ENCODE measurements at regions not wholly inside any gene's neighbourhood (a gene's known extent, or its start where the extent isn't known, plus 50 kb on each side); places are given as distances from the start of the nearest gene placed in this dataset.

DNA sequence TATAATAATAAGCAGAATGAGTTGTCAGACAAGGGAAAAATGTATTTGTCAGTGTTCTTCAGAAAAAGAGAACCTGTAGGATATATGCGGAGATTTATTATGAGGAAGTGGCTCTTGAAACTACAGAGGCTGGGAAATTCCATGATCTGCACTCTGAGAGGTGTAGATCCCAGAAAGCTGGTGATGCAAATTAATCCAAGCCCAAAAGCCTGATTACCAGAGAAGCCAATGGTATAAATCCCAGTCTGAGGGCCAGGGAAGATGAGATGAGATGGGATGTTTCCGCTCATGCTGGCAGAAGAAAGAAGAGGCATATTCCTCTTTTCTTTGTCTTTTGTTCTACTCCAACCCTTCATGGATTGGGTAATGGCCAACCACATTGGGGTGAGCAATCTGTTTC, 732.8 kb upstream of the IGFBP3 start:
- ChIA-PET POLR2A (interaction anchor here (0.6 kb wide), 1 partner anchor 768 kb away, joined by 11 read pairs; no protein-coding TSS in a partner anchor), CTCF (no interaction called here)
- no peak for DNase-seq (ENCODE audit: low read depth)
- H3K4me3 ChIP-seq (ENCODE audit: low read depth, low read length): no peak overlapping the region
- TF ChIP-seq, protein P1, sequence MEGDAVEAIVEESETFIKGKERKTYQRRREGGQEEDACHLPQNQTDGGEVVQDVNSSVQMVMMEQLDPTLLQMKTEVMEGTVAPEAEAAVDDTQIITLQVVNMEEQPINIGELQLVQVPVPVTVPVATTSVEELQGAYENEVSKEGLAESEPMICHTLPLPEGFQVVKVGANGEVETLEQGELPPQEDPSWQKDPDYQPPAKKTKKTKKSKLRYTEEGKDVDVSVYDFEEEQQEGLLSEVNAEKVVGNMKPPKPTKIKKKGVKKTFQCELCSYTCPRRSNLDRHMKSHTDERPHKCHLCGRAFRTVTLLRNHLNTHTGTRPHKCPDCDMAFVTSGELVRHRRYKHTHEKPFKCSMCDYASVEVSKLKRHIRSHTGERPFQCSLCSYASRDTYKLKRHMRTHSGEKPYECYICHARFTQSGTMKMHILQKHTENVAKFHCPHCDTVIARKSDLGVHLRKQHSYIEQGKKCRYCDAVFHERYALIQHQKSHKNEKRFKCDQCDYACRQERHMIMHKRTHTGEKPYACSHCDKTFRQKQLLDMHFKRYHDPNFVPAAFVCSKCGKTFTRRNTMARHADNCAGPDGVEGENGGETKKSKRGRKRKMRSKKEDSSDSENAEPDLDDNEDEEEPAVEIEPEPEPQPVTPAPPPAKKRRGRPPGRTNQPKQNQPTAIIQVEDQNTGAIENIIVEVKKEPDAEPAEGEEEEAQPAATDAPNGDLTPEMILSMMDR (IDR thresholded peaks at IDR 0.05; ENCODE audit: insufficient read depth, low read depth, low read length): no peak
- no peaks in the 10 kb centered on the region for H3K27me3 ChIP-seq (ENCODE audit: control insufficient read depth, insufficient read depth, low read length)
- no peaks in the 10 kb centered on the region for H3K36me3 ChIP-seq (ENCODE audit: control insufficient read depth, insufficient read depth, low read length)

DNA sequence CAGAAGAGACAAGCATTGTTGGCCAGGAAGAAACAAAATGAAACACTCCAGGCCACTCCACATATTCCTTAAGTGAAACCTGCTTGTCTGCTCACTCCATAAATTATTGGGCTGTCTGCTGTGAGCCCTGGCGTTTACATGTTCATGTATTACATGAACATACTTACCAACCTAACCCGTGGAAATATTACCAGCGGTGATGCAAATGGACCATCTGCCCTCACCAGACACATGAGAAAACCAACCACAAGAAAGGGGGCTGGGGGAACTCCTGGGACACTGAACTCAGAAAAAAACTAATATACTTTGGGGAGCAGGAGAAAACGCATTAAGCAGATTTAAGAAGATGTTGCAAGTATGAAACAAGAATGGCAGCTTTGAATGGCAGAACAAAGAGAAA, 731.2 kb upstream of the IGFBP3 start:
- no peak overlapping the region for H3K4me3 ChIP-seq (ENCODE audit: low read depth, low read length)
- TF ChIP-seq, protein P1 (IDR thresholded peaks at IDR 0.05; ENCODE audit: insufficient read depth, low read depth, low read length): no peak
- no peaks in the 10 kb centered on the region for H3K36me3 ChIP-seq (ENCODE audit: control insufficient read depth, insufficient read depth, low read length)
- ChIA-PET CTCF (no interaction called here), POLR2A (no interaction called here)
- H3K27me3 ChIP-seq (ENCODE audit: control insufficient read depth, insufficient read depth, low read length): no peaks in the 10 kb centered on the region
- DNase-seq (ENCODE audit: low read depth): no peak

DNA sequence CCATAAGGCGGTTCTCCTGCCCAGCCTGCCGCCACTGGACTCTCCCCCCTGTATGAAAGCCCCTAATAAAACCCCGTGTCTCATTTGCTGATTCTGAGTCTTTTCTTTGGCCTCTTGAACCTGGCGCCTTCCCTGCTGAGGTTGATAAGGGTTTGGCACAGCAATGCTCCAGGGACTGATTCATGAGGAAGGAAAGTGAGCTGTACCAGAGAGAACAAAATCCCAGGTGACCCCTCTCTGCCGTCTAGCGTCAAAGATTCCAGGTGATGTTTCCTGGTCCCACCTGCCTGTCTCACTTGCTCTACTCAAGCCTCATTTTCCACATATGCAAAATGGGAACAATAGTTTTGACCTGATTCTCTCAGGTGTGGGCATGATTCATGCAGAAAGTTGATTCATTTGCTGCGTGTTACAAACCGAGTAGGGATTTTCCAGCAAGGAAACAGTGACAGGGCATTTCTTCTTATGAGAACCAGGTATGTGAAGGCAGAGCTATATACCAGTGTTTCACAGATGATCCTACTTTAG, 730.6 kb upstream of the IGFBP3 start:
- H3K4me3 ChIP-seq (ENCODE audit: low read depth, low read length): no peak overlapping the region
- CTCF ChIA-PET: no interaction called here
- 0 out of 2 replicates have a peak, but pooled peaks cover 2% of the 10 kb centered on the region for H3K27me3 ChIP-seq (ENCODE audit: control insufficient read depth, insufficient read depth, low read length)
- TF ChIP-seq, protein P1 (IDR thresholded peaks at IDR 0.05; ENCODE audit: insufficient read depth, low read depth, low read length): no peak
- no peak for DNase-seq (ENCODE audit: low read depth)
- POLR2A ChIA-PET: no interaction called here
- no peaks in the 10 kb centered on the region for H3K36me3 ChIP-seq (ENCODE audit: control insufficient read depth, insufficient read depth, low read length)

DNA sequence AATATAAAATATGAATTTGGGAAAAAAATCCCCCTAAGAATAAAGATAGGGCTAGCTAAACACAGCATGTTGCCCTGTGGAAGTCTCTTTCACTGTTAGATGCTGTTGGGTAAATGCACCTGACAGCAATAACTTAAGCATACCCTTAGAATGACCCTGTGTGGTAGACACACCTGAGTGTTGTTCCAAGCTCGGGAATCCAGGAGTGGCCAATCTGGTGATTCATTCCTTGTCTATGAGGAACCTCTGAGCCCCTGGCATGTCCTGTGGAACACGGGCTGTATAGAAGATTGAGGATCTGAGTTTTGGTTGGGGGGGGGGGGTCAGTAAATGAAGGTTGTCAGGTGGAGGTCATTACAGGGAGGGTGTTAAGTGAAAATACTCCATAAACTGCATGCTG, 730.0 kb upstream of the IGFBP3 start:
- no peak for DNase-seq (ENCODE audit: low read depth)
- ChIA-PET CTCF (no interaction called here), POLR2A (no interaction called here)
- Histone ChIP-seq H3K27me3 (ENCODE audit: control insufficient read depth, insufficient read depth, low read length) (0 out of 2 replicates have a peak, but pooled peaks cover 3% of the 10 kb centered on the region), H3K36me3 (ENCODE audit: control insufficient read depth, insufficient read depth, low read length) (no peaks in the 10 kb centered on the region), H3K4me3 (ENCODE audit: low read depth, low read length) (no peak overlapping the region)
- TF ChIP-seq, protein P1 (IDR thresholded peaks at IDR 0.05; ENCODE audit: insufficient read depth, low read depth, low read length): no peak

DNA sequence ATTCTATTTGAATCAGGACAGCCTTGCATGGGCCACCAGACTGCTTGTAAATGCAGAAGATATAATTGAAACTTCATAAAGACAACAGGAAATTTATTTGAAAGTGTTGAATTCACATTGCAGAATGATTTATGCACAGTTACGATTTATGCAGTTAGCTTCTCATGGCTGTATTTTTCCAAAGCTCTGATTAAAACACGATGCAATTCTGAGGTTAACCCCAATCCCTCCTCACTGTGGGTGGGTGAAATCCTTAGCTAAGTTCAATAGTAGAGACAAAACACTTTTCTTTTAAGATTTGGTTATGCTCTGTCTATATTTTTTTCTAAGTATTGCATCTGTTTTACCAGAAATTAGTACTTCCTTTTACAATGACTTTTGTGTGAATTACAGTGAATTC, 728.8 kb upstream of the IGFBP3 start:
- CTCF ChIA-PET: no interaction called here
- POLR2A ChIA-PET: no interaction called here
- TF ChIP-seq, protein P1 (IDR thresholded peaks at IDR 0.05; ENCODE audit: insufficient read depth, low read depth, low read length): no peak
- Histone ChIP-seq H3K4me3 (ENCODE audit: low read depth, low read length) (no peak overlapping the region), H3K27me3 (ENCODE audit: control insufficient read depth, insufficient read depth, low read length) (0 out of 2 replicates have a peak, but pooled peaks cover 3% of the 10 kb centered on the region), H3K36me3 (ENCODE audit: control insufficient read depth, insufficient read depth, low read length) (no peaks in the 10 kb centered on the region)
- DNase-seq (ENCODE audit: low read depth): no peak
